ENCODE measurements at regions not wholly inside any gene's neighbourhood (a gene's known extent, or its start where the extent isn't known, plus 50 kb on each side); places are given as distances from the start of the nearest gene placed in this dataset.

DNA sequence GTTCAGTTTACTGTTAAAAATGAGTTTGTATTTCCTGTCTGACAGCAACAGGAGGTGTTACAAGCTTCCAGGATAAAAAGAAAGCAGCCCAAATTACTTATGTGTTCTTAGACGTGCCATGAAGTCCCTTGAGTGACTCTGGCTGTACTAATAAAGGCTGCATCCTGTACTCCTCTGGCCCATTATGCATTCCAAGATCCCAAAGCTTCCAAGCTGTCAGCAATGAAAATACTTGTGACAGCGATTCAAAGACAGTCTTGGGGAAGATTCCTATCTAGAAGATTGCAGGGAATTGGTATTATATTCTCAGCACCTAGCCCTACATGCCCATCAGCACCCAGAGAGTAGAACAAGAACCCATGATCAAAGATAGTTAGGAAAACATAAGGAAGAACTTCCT lies 281.6 kb upstream of the TRPC7 start:
- intact Hi-C loops (cut with DNase I) = no loop called here
- no peak for DNase-seq (ENCODE audit: low spot score)

DNA sequence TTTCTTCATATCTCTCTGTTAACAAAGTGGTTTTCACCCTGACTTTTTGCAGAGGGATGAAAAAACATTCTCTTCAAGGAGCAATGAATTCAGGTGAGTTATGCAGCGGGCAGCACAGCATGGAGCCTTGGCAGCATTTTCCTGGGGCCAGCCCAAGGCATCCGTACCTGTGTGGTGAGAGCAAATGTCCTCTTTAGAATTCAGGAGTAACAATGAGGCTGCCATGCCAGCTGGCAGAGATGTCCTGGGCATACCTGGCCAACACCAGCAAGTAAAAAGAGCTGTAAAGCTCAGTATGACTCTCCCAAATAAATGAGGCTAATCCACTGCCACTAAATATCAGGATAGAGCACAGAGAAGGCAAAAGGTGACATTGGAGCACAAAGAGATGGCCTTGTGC lies 277.6 kb upstream of the TRPC7 start:
- no peak for DNase-seq (ENCODE audit: low spot score)
- intact Hi-C loops (cut with DNase I) = no loop called here

DNA sequence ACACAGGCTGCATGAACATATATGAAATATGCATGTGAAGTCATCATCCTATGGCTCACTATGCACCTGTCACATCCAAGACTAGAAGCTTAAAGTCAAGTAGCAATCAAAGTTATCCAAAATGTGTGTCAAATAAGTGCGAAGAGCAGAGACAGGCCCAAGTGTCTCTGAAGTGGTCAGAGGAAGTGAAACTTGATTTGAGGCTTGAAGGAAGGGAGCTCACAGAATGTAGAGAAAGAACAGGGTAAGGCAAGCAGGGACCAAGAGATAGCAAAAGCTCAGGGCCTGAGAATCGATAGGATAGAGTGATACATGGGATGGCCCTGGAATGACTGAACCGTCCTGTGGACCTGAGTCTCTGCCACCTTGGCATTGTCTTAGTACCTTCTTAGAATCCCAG lies 274.3 kb upstream of the TRPC7 start:
- DNase-seq (ENCODE audit: low spot score) = no peak
- intact Hi-C loops (cut with DNase I) = no loop called here

DNA sequence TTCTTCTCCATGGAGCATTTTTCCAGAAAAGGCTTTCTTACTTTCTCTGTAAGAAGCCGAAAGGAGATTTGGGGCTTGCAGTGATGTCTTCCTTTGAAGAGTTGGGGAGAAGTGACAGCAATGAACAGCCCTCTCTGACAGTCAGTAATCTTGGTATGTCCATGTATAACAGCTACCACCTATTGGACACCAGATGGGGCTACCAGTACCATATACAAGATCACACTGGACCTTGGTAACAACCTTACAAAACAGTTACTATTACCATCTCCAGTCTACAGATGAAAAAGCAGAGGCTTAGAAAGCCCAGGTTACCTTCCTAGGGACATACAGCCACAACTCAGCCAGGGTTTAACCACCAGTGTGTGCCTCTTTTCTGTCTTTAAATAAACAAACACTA lies 272.7 kb upstream of the TRPC7 start:
- intact Hi-C loops (cut with DNase I) = no loop called here

DNA sequence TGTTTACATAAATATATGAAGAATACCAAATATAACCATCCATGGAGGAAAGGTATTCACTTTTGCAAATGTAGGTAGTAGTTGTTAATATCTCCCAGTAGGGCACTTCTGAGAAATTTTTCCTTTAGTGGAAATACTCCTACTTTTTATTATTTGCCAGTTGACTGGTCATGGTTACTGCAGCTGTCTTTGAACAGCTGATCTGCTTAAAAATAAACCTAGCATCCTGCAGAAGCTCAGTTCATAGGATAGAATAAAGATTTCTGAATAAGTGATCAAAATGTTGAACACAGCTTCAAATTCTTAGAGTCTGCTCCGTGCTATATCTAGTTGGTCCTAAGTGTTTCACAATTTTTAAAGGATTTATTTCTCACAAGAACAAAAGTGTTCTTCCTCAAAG lies 270.7 kb upstream of the TRPC7 start:
- no peak for DNase-seq (ENCODE audit: low spot score)
- intact Hi-C loops (cut with DNase I) = no loop called here

More for the DNA sequence above, 272.7 kb upstream of the TRPC7 start:
- no peak for DNase-seq (ENCODE audit: low spot score)

DNA sequence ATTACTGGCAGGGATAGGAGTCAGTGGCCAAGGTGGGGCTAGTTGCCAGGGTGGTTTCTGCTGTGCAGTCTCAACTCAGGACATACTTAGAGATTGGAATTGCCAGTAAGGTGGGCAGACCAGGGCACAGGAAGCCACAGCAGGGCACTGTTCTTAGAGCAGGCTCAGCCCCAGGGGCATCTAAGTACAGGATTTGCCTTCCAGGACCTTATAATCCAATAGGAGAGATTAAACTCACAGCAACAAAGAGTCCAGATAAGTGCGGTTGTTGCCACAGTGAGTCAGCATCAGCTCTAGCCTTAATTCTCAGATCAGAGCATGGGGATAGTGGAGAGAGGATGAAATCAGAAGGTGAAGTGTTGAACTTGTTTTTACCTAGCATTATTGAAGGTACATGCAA lies 265.8 kb upstream of the TRPC7 start:
- no peak for DNase-seq (ENCODE audit: low spot score)
- intact Hi-C loops (cut with DNase I) = no loop called here

DNA sequence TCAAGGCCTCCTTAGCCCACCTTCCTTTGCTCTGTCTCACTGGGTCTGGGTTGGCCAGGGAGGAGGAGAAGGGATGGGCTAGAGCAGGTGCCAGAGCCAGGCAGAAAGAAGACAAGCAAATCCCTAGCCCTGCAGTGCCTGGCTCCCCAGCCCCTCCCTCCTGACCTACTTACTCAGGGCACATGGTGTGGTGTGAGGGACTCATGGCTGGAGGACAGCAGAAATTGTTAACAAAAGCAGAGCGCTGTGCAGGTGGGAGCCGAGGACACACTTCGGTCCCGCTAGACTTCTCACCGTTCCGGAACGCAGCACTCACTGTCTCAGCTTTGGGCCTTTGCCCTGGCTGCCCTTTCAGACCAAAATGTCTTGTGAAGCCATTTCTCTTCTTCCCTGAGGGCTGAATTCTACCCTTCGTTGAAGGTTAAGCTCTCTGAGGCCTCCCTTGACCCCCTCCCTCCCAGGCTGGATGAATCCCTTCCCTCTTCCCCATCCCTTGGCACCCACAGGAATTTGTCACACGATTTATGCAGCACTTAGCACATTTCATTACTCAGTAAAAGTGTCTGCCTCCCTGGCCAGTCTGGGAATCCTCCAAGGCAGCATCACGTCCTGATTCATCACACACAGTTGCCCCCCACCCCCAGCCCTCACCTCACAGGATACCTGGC lies 263.9 kb upstream of the TRPC7 start:
- intact Hi-C loops (cut with DNase I) = no loop called here

DNA sequence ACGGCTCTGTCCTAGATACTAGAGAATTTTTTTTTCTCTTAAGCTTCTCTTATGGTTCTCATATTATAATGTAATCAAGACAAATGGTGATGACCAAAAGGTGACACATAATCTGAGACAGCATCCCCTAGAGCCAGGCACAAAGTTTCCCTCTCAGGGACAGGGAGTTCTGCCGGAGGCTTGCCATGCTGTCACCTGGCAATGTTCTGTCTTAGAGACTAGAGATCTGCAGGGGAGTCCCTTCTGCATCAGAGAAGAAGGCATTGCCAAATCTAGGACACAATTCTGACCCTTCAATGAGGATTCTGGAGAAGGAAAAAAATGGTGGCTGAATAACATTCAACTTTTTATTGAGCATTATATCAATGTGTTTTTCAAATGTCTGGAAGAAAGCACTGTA lies 261.2 kb upstream of the TRPC7 start:
- DNase-seq (ENCODE audit: low spot score) = no peak
- intact Hi-C loops (cut with DNase I) = no loop called here

More for the DNA sequence above, 263.9 kb upstream of the TRPC7 start:
- DNase-seq (ENCODE audit: low spot score) = no peak

DNA sequence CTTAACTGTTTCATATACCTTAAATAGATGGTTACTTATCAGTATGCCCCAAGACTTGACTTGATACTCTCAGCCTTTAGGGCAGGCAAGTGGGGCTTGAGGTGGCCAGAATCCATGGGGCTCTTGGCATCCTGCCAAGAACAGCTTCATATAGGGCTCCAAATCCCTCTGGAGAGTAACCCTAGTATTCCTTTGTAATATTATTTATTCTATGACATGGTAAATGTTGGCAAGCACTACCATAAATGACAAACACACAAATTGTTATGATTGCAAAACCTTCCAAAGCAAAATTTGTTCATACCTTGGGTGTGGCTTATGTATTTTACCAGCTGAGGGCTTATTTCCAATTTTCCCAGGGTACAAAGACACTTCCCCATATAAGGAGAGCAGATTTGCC lies 257.4 kb upstream of the TRPC7 start:
- intact Hi-C loops (cut with DNase I) = no loop called here
- DNase-seq (ENCODE audit: low spot score) = no peak

DNA sequence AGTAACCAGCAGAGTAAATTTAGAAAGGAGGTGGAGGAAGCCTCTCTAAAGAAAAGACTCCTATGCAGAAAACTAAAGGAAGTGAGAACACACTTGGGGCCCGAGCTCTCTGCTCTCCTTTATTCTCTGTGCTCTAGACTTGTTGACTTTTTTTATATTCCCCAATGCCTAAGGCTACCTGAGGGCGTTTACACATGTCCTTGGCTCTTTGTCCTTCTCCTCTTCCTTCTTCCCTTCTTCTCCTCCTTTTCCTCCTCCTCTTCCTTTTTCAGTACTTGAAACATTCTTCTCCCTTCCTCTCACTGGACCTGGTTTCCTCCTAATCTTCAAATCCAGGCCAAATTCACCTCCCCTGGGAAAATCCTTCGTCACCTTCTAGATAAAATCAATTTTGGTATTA lies 256.4 kb upstream of the TRPC7 start:
- no peak for DNase-seq (ENCODE audit: low spot score)
- intact Hi-C loops (cut with DNase I) = no loop called here

DNA sequence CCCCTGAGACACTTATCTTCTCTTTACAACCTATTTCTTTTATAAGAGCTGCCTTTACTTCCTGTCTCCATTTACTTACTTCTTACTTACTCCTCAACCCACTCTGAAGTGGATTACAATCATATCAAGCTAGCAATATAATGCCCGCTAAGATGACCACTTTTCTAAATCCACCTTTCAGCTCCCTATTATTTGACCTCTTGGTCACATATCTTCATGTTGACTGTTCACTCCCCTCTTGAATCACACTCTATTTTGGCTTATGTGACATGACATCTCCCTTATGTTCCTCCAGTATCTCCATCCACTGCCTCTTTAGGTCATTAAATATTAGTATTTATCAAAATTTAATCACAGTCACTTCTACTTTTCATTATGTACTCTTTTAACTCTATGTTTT lies 255.3 kb upstream of the TRPC7 start:
- intact Hi-C loops (cut with DNase I) = no loop called here

DNA sequence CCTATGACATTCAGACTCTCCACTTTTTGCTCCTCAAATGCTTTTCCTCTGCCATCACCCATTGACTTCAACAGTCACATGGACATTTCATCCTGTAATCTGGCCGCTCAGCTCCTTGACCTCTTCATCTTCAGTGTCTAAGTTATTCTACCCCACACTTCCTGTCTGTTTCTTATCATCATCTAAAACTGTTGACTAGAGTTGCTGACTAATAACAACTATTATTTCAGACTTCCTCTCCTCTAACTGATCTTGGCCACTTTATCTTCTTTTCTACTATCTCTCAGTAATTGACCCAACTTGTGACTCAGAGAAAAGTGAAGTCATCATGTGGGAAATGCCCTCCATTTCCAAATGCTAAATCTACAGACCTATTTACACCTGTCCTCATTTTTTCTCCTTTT lies 254.7 kb upstream of the TRPC7 start:
- intact Hi-C loops (cut with DNase I) = no loop called here
- no peak for DNase-seq (ENCODE audit: low spot score)

More for the DNA sequence above, 255.3 kb upstream of the TRPC7 start:
- no peak for DNase-seq (ENCODE audit: low spot score)

DNA sequence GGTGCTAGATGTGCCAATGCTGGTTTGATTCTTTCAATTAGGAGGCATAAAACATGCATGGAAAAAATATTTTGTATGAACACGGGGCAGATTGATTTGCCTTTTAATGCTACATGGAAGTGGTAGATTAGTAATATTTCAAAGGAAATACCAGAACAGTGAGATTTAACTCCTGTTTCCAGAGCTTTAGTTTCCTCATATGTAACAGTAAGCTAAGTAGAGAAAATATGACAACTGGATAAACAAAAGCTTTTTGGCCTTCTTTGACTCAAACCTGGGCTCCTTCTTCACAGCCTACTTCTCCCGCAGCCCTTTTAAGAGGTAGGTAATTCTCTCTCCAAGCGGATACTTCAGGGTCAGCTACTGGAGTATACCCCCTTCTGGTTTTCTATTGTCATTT lies 254.2 kb upstream of the TRPC7 start:
- no peak for DNase-seq (ENCODE audit: low spot score)
- intact Hi-C loops (cut with DNase I) = no loop called here

DNA sequence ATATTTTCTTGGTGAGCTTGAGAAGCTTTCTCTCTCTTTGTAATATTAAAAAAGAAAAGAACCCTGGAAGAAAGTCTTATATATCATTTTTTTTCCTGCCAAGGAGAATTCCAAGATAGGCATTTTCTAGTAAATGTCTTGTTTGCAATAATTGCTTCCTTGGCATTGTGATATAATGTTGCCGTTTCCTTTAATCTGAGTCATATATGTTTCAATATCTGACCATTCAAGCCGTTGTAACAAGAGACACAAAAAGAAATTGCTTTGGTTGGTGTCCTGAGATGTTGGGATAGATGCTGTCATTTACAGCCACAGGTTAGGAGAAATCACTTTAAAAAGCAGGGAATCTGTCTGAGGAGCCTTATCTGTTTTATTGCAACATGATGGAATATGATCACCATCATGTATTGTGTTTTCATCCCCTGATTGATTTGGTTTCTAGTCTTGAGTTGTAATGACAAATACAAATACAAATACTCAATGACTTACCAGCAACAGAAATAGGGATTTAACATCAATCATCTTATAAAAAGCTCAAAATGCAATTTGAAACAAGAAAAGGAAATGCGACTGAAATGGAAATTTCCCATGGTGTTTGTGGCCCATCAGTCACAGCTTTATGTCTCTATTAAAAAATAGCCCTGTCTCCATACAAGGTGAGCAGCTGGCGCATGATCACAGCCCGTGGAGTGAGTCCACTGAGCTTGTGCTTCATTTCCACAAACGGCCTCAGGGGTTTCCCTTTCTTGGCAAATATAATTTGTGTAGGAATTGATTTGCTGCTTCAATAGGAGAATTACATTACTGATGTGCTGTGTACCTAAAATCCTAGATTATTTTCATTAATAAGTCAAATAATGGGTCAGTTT lies 250.1 kb upstream of the TRPC7 start:
- intact Hi-C loops (cut with DNase I) = no loop called here

DNA sequence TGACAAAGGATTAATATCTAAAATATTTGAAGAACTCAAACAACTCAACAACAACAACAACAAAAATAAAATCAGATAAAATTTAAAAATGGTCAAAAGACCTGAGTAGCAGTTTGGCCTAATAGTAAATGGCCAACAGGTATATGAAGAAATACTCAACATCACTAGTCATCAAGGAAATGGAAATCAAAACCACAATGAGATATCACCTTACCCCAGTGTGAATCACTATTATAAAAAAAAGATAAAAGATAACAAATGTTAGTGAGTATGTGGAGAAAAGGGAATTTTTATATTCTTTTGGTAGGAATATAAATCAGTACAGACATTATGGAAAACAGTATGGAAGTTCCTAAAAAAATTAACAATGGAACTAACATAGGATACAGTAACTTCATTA lies 247.9 kb upstream of the TRPC7 start:
- no peak for DNase-seq (ENCODE audit: low spot score)
- intact Hi-C loops (cut with DNase I) = no loop called here

More for the DNA sequence above, 250.1 kb upstream of the TRPC7 start:
- no peak for DNase-seq (ENCODE audit: low spot score)

DNA sequence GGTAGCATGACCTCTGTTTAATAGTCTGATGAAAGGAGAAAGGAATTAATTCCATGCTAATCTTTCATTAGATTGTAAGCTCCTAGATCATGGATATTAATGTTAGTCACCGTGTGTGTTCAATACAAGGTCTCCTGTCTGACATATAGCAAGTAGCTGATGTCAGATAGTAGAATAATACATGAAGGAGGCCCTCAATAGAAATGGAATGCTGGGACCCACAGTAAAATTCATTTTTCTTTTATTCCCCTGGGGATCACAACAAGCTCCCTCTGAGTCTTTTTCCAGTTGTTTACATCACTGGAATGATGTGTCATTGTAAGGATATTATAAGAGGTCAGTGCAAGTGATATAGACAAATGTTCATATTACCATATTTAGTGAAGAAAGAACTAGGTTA lies 240.3 kb upstream of the TRPC7 start:
- intact Hi-C loops (cut with DNase I) = no loop called here
- no peak for DNase-seq (ENCODE audit: low spot score)

DNA sequence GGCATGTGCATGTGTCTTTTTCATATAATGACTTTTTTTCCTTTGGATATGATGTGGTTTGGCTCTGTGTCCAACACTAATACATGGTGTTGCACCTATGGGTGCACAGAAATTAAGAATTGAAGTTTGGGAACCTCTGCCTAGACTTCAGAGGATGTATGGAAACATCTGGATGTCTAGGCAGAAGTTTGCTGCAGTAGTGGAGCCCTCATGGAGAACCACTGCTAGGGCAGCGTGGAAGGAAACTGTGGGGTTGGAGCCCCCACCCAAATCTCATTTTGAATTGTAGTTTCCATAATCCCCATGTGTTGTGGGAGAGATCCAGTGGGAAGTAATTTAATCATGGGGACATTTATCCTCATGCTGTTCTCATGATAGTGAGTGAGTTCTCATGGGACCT lies 235.0 kb upstream of the TRPC7 start:
- no peak for DNase-seq (ENCODE audit: low spot score)
- intact Hi-C loops (cut with DNase I) = no loop called here

DNA sequence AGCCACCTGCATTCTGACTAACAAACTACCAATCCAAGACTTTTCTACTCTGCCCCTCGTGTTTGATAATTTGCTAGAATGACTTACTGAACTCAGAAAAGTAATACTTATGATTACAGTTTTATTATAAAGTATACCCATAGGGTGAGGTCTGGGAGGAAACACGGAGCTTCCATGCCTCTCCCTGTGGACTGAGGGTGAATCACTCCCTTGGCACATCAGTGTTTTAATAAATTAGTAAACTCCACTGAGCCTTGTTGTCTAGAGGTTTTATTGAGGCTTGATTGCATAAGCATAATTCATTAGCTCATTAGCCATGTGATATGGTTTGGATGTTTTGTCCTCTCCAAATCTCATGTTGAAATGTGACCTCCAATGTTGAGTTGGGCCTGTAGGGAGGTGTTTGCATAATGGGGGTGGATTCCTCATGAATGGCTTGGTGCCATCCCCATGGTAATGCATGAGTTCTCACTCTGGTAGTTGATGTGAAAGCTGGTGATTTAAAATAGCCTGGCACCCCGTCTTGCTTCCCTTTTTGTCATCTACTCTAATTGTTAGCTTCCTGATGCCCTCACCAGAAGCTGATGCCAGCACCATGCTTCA lies 233.6 kb upstream of the TRPC7 start:
- no peak for DNase-seq (ENCODE audit: low spot score)
- intact Hi-C loops (cut with DNase I) = no loop called here

DNA sequence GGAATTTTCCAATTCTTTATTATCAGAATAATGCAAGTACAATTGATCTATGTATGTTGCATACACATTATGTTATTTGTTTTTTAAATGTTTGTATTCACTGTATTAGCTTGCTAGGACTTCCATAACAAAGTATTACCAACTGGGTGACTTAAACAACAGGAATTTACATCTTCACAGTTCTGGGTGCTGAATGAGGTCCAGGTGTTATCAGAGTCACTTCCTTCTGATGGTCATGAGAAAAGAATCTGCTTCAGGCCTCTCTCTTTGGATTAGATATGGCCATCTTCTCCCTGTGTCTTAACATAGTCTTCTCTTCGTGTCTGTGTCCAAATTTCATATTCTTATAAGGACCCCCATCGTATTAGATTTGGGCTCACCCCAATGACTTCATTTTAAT lies 229.1 kb upstream of the TRPC7 start:
- intact Hi-C loops (cut with DNase I) = no loop called here

DNA sequence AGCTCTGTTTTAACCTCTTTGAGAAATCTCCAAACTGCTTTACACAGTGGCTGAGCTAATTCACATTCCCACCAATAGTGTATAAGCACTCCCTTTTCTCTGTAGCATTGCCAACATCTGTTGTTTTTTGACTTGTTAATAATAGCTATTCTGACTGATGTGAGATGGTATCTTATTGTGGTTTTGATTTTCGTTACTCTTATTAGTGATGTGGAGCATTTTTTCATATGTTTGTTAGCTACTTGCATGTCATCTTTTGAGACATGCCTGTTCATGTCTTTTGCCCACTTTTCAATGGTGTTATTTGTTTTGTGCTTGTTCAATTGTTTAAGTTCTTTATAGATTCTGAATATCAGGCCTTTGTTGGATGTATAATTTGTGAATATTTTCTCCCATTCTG lies 225.2 kb upstream of the TRPC7 start:
- no peak for DNase-seq (ENCODE audit: low spot score)
- intact Hi-C loops (cut with DNase I) = no loop called here

More for the DNA sequence above, 229.1 kb upstream of the TRPC7 start:
- no peak for DNase-seq (ENCODE audit: low spot score)

DNA sequence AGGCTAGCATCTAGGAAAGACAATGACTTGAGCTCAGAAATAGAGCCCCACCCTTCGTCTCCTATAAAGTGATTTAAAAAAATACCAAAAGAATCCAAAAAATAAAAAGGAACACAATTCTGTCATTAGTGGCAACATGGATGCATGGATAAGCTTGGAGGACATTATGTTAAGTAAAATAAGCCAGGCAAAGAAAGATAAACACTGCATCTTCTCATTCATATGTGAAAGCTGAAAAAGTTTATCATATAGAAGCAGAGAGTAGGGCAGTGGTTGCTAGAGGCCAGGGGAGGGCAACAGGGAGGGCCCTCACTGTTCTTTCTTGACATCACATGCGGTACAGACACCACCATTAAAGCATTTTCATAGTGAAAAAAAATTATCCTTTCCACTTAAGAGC lies 220.9 kb upstream of the TRPC7 start:
- intact Hi-C loops (cut with DNase I) = no loop called here
- no peak for DNase-seq (ENCODE audit: low spot score)

Data from cardiac septum (tissue), 1 donor.